ENCODE measurements at regions not wholly inside any gene's neighbourhood (a gene's known extent, or its start where the extent isn't known, plus 50 kb on each side); places are given as distances from the start of the nearest gene placed in this dataset.

- DNase-seq (ENCODE audit: low spot score), result no peak
Observed at GRCh38 chr3:124496061-124496460, 234.2 kb upstream of the UMPS start.

GRCh38 chr3:124497487-124497886, 232.8 kb upstream of the UMPS start:
- DNase-seq (ENCODE audit: low spot score), result no peak

GRCh38 chr3:124498891-124499290, 231.4 kb upstream of the UMPS start:
- no peak for DNase-seq (ENCODE audit: low spot score)

- DNase-seq (ENCODE audit: low spot score), result no peak
Observed at GRCh38 chr3:124504332-124505059, 225.8 kb upstream of the UMPS start.

GRCh38 chr3:124509884-124510283, 220.4 kb upstream of the UMPS start:
- no peak for DNase-seq (ENCODE audit: low spot score)

GRCh38 chr3:124510290-124510689, 220.0 kb upstream of the UMPS start:
- no peak for DNase-seq (ENCODE audit: low spot score)

GRCh38 chr3:124512881-124513609, 217.2 kb upstream of the UMPS start:
- no peak for DNase-seq (ENCODE audit: low spot score)

- no peak for DNase-seq (ENCODE audit: low spot score)
Observed at GRCh38 chr3:124513610-124513997, 216.6 kb upstream of the UMPS start.

- DNase-seq (ENCODE audit: low spot score), result no peak
Observed at GRCh38 chr3:124514683-124515082, 215.6 kb upstream of the UMPS start.

GRCh38 chr3:124516333-124516732, 213.9 kb upstream of the UMPS start:
- no peak for DNase-seq (ENCODE audit: low spot score)

GRCh38 chr3:124517306-124517705, 212.9 kb upstream of the UMPS start:
- DNase-seq (ENCODE audit: low spot score), result no peak

- no peak for DNase-seq (ENCODE audit: low spot score)
Observed at GRCh38 chr3:124518350-124518749, 211.9 kb upstream of the UMPS start.

- no peak for DNase-seq (ENCODE audit: low spot score)
Observed at GRCh38 chr3:124519591-124520194, 210.6 kb upstream of the UMPS start.

- no peak for DNase-seq (ENCODE audit: low spot score)
Observed at GRCh38 chr3:124520970-124521369, 209.3 kb upstream of the UMPS start.

GRCh38 chr3:124522082-124522625, 208.1 kb upstream of the UMPS start:
- DNase-seq (ENCODE audit: low spot score), result no peak

- DNase-seq (ENCODE audit: low spot score), result no peak
Observed at GRCh38 chr3:124526601-124527000, 203.7 kb upstream of the UMPS start.

- DNase-seq (ENCODE audit: low spot score), result no peak
Observed at GRCh38 chr3:124529826-124530571, 200.3 kb upstream of the UMPS start.

- DNase-seq (ENCODE audit: low spot score), result no peak
Observed at GRCh38 chr3:124530916-124531315, 199.3 kb upstream of the UMPS start.

GRCh38 chr3:124532071-124532470, 198.2 kb upstream of the UMPS start:
- DNase-seq (ENCODE audit: low spot score), result no peak

GRCh38 chr3:124535306-124535705, 194.9 kb upstream of the UMPS start:
- DNase-seq (ENCODE audit: low spot score), result no peak

- no peak for DNase-seq (ENCODE audit: low spot score)
Observed at GRCh38 chr3:124540550-124541211, 189.6 kb upstream of the UMPS start.
